SK-N-SH treated with all-trans-retinoic acid at 6 μM for 48 hours (cell line): ENCODE measurements at regions not wholly inside any gene's neighbourhood (a gene's known extent, or its start where the extent isn't known, plus 50 kb on each side); places are given as distances from the start of the nearest gene placed in this dataset.

ENCODE experiments used
- CREB5 ChIP-seq: fragments of 250-450 bp; sonication (Bioruptor Pico); IDR thresholded peaks from 2 replicates; pipeline ENCODE4 v1.5.1; 2020; ENCODE audit warnings: low read depth, mild to moderate bottlenecking, moderate library complexity
- GLIS3 ChIP-seq: fragments of 250-450 bp; sonication (Bioruptor Pico); IDR thresholded peaks from 2 replicates; pipeline ENCODE4 v1.5.0; 2020; ENCODE audit warnings: mild to moderate bottlenecking, moderate library complexity
- SNAI2 ChIP-seq: fragments of 250-450 bp; sonication (Bioruptor Pico); IDR thresholded peaks from 2 replicates; pipeline ENCODE4 v1.5.0; 2020; ENCODE audit warnings: mild to moderate bottlenecking, moderate library complexity

- TF ChIP-seq SNAI2 (CRISPR knock-in tag) (no peak), CREB5 (CRISPR knock-in tag) (no peak), GLIS3 (CRISPR knock-in tag) (no peak)
Observed at GRCh38 chr2:224645722-224646121, 60.6 kb upstream of the CUL3 start.
